Upper lobe of left lung (tissue), 6 donors: ENCODE measurements at regions not wholly inside any gene's neighbourhood (a gene's known extent, or its start where the extent isn't known, plus 50 kb on each side); places are given as distances from the start of the nearest gene placed in this dataset.

Source experiments
- ATAC-seq, 2 donors: fragments of 200-7000 bp; cut with Tn5 transposase; one replicate each; pipeline ENCODE4 v1.9.1; 2022; ENCODE audit warnings: mild to moderate bottlenecking in 2 of 2, moderate library complexity in 2 of 2; ENCODE audit not compliant: low FRiP score in 2 of 2
- DNase-seq, 2 donors: peaks; one replicate each; pipeline ENCODE4 v3.0.0-alpha.2; 2019 to 2020
- H3K27ac ChIP-seq, 4 donors: fragments of 200-600 bp; sonication (generic); one replicate each; pipeline ENCODE4 v1.5.1; 2016 to 2019
- H3K27me3 ChIP-seq, 4 donors: fragments of 200-600 bp; sonication (generic); one replicate each; pipeline ENCODE4 v1.5.1; 2017 to 2019
- H3K36me3 ChIP-seq, 4 donors: fragments of 200-600 bp; sonication (generic); one replicate each; pipeline ENCODE4 v1.5.1; 2016 to 2019
- H3K4me1 ChIP-seq, 4 donors: fragments of 200-600 bp; sonication (generic); one replicate each; pipeline ENCODE4 v1.5.1; 2018 to 2019
- H3K4me3 ChIP-seq, 4 donors: fragments of 200-600 bp; sonication (generic); one replicate each; pipeline ENCODE4 v1.5.1; 2017 to 2019; ENCODE audit warnings: mild to moderate bottlenecking in 2 of 4, moderate library complexity in 1 of 4
- H3K9me3 ChIP-seq, 4 donors: fragments of 200-600 bp; sonication (generic); one replicate each; pipeline ENCODE4 v1.5.1; 2018 to 2019
- EP300 ChIP-seq, 4 donors: sonication (generic); formaldehyde crosslinking; IDR thresholded peaks; one replicate each; pipeline ENCODE4 v1.5.1; 2017; ENCODE audit warnings: antibody characterized with exemption in 4 of 4, control low read depth in 2 of 4
- POLR2A ChIP-seq, 4 donors: fragments of 450-650 bp; IDR thresholded peaks; one replicate each; pipeline ENCODE4 v1.5.1; 2016 to 2017; ENCODE audit warnings: antibody characterized with exemption in 4 of 4, mild to moderate bottlenecking in 2 of 4
- POLR2AphosphoS5 ChIP-seq, 2 donors: sonication (generic); formaldehyde crosslinking; IDR thresholded peaks; one replicate each; pipeline ENCODE4 v1.5.1; 2017; ENCODE audit warnings: antibody characterized with exemption in 2 of 2
- WGBS, 2 donors: methylation state at CpG; one replicate each; pipeline ENCODE4 v1.1.5; 2017 to 2018; 5-methylcytosine and 5-hydroxymethylcytosine counted together
- TF ChIP-seq, protein P1 (sequence below), 6 experiments: fragments of 450-650 bp in 4 of 6; fragments of 200-600 bp in 2 of 6; sonication (generic) in 2 of 6; IDR thresholded peaks; one replicate each; pipeline ENCODE4 v1.5.1; 2016 to 2019; ENCODE audit warnings: antibody characterized with exemption in 6 of 6
- donor health status: DM: no; HTN: no; CAD: no; lungs with moderate emphysema.
- donor health status: DM: no; HTN: yes; CAD: no; lungs with severe emphysema.

DNA sequence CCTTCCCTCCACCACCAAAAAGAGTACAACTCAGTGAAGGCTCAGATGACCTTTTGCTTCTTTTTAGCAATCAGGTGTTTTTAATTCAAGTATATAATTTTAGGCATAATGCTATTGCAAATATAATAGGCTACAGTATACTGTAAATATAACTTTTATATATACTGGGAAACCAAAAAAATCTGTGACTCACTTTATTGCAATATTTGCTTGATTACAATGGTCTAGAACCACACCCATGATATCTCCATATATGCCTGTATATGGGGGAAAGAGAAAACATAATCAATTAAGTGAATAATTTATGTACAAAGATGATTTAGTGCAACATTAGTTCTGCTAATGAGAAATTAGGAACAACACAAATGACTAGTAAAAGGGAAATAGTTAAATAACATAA is 134.3 kb downstream of the TLE3 start:
- no peaks in the 10 kb centered on the region for H3K27me3 ChIP-seq
- no peak overlapping the region for H3K4me3 ChIP-seq
- no peak for DNase-seq
- H3K36me3 ChIP-seq: no peaks in the 10 kb centered on the region
- ATAC-seq: no peak
- TF ChIP-seq, protein P1, sequence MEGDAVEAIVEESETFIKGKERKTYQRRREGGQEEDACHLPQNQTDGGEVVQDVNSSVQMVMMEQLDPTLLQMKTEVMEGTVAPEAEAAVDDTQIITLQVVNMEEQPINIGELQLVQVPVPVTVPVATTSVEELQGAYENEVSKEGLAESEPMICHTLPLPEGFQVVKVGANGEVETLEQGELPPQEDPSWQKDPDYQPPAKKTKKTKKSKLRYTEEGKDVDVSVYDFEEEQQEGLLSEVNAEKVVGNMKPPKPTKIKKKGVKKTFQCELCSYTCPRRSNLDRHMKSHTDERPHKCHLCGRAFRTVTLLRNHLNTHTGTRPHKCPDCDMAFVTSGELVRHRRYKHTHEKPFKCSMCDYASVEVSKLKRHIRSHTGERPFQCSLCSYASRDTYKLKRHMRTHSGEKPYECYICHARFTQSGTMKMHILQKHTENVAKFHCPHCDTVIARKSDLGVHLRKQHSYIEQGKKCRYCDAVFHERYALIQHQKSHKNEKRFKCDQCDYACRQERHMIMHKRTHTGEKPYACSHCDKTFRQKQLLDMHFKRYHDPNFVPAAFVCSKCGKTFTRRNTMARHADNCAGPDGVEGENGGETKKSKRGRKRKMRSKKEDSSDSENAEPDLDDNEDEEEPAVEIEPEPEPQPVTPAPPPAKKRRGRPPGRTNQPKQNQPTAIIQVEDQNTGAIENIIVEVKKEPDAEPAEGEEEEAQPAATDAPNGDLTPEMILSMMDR (IDR thresholded peaks at IDR 0.05): no peak
- TF ChIP-seq POLR2A (IDR thresholded peaks at IDR 0.05) (no peak), EP300 (IDR thresholded peaks at IDR 0.05) (no peak)
- H3K4me1 ChIP-seq: no peaks in the 10 kb centered on the region
- H3K27ac ChIP-seq: no peak overlapping the region
- no peaks in the 10 kb centered on the region for H3K9me3 ChIP-seq

DNA sequence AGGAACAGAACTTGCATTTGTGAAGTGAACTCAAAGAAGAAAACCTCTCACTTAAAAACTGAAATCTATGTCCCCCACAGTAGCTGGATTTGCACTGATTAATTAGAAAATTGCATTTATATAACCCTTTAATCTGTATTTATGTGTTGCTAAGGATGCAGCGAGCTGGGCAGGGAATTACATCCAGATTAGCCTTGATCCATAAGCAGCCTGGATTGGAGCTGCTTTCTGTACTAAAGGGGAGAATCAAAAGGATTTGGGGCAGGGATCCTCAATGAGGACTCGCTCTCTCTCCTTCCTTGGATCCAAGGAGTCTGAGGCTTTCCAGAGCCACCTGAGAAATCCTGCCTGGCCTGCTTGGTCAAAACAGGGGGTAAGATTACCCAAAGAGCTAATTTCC is 125.9 kb downstream of the TLE3 start:
- ATAC-seq (no peak), DNase-seq (no peak)
- 82 to 88% methylated on average over 2 of the region's 2 CpGs for WGBS, 2 donors
- TF ChIP-seq EP300 (IDR thresholded peaks at IDR 0.05): no peak
- TF ChIP-seq, protein P1 (IDR thresholded peaks at IDR 0.05): no peak
- no peak for TF ChIP-seq POLR2AphosphoS5 (IDR thresholded peaks at IDR 0.05)
- TF ChIP-seq POLR2A (IDR thresholded peaks at IDR 0.05): no peak
- Histone ChIP-seq H3K27ac (no peak overlapping the region), H3K27me3 (no peaks in the 10 kb centered on the region), H3K4me3 (no peak overlapping the region), H3K36me3 (no peaks in the 10 kb centered on the region), H3K9me3 (no peaks in the 10 kb centered on the region), H3K4me1 (no peaks in the 10 kb centered on the region)

DNA sequence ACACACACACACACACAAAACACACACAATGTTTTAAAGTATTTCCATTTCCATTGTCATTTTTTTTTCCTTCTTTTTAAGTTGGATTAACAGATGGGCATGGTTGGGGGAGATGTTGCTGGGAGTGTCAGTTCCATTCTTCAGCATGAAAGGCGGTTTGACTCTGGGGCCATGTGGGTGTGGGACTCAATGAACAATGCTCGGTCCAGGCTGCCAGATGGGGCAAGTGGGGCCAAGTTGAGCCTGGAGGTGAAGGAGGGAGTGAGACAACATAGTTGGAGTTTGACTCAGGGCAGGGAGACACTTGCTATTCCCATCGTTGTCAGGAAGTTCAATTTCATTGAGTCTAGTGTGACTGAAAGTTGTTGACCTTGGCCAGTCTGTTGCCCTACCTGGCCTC is 125.3 kb downstream of the TLE3 start:
- no peak overlapping the region for H3K4me3 ChIP-seq
- H3K27me3 ChIP-seq: no peaks in the 10 kb centered on the region
- H3K36me3 ChIP-seq: no peaks in the 10 kb centered on the region
- TF ChIP-seq POLR2AphosphoS5 (IDR thresholded peaks at IDR 0.05) (no peak), POLR2A (IDR thresholded peaks at IDR 0.05) (no peak), EP300 (IDR thresholded peaks at IDR 0.05) (no peak)
- TF ChIP-seq, protein P1 (IDR thresholded peaks at IDR 0.05): no peak
- 83 to 84% methylated on average over 3 of the region's 3 CpGs for WGBS, 2 donors
- no peaks in the 10 kb centered on the region for H3K4me1 ChIP-seq
- no peak for ATAC-seq
- no peaks in the 10 kb centered on the region for H3K9me3 ChIP-seq
- no peak for DNase-seq
- no peak overlapping the region for H3K27ac ChIP-seq

DNA sequence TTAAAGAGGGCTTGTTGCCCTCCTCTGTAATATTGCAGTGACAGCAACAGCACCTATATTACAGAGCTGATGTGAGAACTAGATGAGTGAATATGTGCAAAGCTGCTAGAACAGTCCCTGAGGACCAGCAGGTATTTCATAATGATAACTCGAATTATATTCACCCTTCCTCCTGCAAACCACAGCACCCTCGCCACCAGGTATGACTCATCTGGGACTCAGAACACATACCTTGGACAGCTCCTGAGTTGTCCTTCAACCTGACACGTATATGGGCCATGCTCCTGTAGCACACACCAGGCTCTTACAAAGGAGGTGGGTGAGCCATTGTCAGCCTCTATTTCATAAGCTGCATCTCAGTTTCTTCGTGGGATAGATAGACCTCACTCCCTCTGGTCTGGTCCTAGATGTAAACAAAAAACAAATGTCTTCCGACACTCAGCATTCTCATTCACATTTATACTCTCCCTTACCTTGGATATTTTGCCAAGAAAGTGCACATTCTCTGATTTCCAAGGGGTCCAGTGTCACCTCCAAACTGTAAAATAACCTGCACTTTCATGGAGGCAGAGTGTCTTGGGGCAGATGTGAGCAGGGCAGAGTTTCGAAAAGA is 124.5 kb downstream of the TLE3 start:
- ATAC-seq: no peak
- no peak for TF ChIP-seq EP300 (IDR thresholded peaks at IDR 0.05)
- DNase-seq: no peak

DNA sequence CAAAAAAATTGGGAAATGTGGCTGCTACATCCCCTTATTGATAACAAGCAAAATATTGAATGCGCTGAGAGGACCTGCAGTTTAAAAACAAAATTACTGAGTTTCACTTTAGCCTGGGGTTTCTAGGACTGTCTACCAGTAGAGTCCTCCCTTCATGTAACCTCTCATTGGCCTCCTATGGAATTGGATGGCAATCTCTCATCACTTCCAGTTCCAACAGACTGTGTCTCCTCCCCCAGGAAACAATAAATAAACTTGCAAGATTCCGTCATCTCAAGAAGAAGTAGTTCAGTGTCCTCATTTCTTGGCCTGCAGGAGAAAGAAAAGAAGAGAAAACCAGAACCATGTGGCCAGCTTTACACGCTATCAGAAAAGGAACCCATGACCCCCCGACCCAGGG is 123.8 kb downstream of the TLE3 start:
- Histone ChIP-seq H3K27me3 (no peaks in the 10 kb centered on the region), H3K36me3 (no peaks in the 10 kb centered on the region), H3K4me1 (no peaks in the 10 kb centered on the region), H3K27ac (no peak overlapping the region), H3K4me3 (no peak overlapping the region), H3K9me3 (no peaks in the 10 kb centered on the region)
- DNase-seq (no peak), ATAC-seq (no peak)
- WGBS, 2 donors: 54 to 59% methylated on average over 4 of the region's 4 CpGs
- TF ChIP-seq, protein P1 (IDR thresholded peaks at IDR 0.05): no peak
- TF ChIP-seq EP300 (IDR thresholded peaks at IDR 0.05) (no peak), POLR2A (IDR thresholded peaks at IDR 0.05) (no peak), POLR2AphosphoS5 (IDR thresholded peaks at IDR 0.05) (no peak)

More for the DNA sequence above, 124.5 kb downstream of the TLE3 start:
- no peaks in the 10 kb centered on the region for H3K4me1 ChIP-seq
- H3K9me3 ChIP-seq: no peaks in the 10 kb centered on the region
- H3K27ac ChIP-seq: no peak overlapping the region
- 35 to 50% methylated on average over 6 of the region's 6 CpGs for WGBS, 2 donors
- H3K36me3 ChIP-seq: no peaks in the 10 kb centered on the region
- H3K4me3 ChIP-seq: no peak overlapping the region
- H3K27me3 ChIP-seq: no peaks in the 10 kb centered on the region
